OCI-LY7 (cell line): ENCODE measurements at regions not wholly inside any gene's neighbourhood (a gene's known extent, or its start where the extent isn't known, plus 50 kb on each side); places are given as distances from the start of the nearest gene placed in this dataset.
"Not testable (repeated sequence)": the region's sequence is repeated elsewhere in the genome, so short reads cannot be mapped to it uniquely, and the experiment has no call there.

ENCODE experiments used
- EZH2phosphoT487 ChIP-seq: fragments of 200-600 bp; sonication (generic); IDR thresholded peaks from 2 replicates; pipeline ENCODE4 v1.6.1; 2018; ENCODE audit warnings: low read depth, borderline replicate concordance, mild to moderate bottlenecking, mixed run types, antibody characterized with exemption, low read length, moderate library complexity, mixed read lengths
- TF ChIP-seq, protein P1 (sequence below): fragments of 200-600 bp; sonication (generic); conservative IDR thresholded peaks from 2 replicates; pipeline ENCODE4 v1.5.1; 2014; ENCODE audit warnings: mild to moderate bottlenecking, antibody characterized with exemption, low read length, moderate library complexity, mixed read lengths

DNA sequence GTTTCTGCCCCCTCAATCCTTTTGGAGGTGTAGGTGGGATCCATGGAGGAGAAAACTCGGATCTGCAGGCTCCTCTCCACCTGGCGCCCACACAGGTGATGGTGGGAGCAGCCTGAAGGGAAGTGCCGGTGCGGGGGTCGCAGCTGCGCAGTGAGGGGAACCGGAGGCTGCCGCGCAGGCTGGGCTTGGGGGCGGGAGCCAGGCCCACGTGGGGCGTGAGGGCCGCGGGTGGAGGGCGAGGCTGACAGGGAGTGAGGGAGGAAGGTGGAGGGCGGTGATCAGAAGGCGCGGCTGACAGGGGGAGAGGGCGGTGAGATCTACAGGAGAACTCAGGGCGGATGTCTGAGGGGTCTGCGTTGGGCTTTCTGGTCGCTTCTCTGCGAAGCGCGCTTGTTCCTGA, 414.7 kb upstream of the NPAP1 start:
- TF ChIP-seq, protein P1, sequence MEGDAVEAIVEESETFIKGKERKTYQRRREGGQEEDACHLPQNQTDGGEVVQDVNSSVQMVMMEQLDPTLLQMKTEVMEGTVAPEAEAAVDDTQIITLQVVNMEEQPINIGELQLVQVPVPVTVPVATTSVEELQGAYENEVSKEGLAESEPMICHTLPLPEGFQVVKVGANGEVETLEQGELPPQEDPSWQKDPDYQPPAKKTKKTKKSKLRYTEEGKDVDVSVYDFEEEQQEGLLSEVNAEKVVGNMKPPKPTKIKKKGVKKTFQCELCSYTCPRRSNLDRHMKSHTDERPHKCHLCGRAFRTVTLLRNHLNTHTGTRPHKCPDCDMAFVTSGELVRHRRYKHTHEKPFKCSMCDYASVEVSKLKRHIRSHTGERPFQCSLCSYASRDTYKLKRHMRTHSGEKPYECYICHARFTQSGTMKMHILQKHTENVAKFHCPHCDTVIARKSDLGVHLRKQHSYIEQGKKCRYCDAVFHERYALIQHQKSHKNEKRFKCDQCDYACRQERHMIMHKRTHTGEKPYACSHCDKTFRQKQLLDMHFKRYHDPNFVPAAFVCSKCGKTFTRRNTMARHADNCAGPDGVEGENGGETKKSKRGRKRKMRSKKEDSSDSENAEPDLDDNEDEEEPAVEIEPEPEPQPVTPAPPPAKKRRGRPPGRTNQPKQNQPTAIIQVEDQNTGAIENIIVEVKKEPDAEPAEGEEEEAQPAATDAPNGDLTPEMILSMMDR: not testable (repeated sequence)
- not testable (repeated sequence) for TF ChIP-seq EZH2phosphoT487
